HCT116 (cell line): ENCODE measurements at regions not wholly inside any gene's neighbourhood (a gene's known extent, or its start where the extent isn't known, plus 50 kb on each side); places are given as distances from the start of the nearest gene placed in this dataset.

Source experiments
- ATAC-seq: fragments of 200-7000 bp; cut with Tn5 transposase; 2 replicates; pipeline ENCODE4 v1.9.1; 2020; ENCODE audit warnings: mild to moderate bottlenecking, moderate library complexity
- BruUV-seq: library from RNA; stranded (reverse); fragments of 400-500 nt; replicated peaks from 2 replicates; lab custom pipeline; 2021; lab: Mats Ljungman, UMichigan
- CTCF ChIA-PET: fragments of 300-600 bp; sonication (Branson Sonifier 250); formaldehyde crosslinking; loops from one replicate; lab custom pipeline; 2021; ENCODE audit warnings: antibody characterized with exemption; lab: Charles Lee
- POLR2A ChIA-PET: fragments of 300-600, 350-600 bp; sonication (Branson Sonifier 250); formaldehyde crosslinking; loops from one replicate; lab custom pipeline; 2021; ENCODE audit warnings: antibody characterized with exemption; lab: Charles Lee
- RAD21 ChIA-PET, 2 experiments: fragments of 300-600 bp; sonication (Branson Sonifier 250); formaldehyde crosslinking; loops; one replicate each; lab custom pipeline; 2023; ENCODE audit warnings: low total read pairs in 2 of 2; ENCODE audit not compliant: uncharacterized antibody in 2 of 2, unreplicated experiment in 2 of 2, low non-redundant PET in 1 of 2; lab: Charles Lee
- DNase-seq: peaks from one replicate; pipeline ENCODE4 v3.0.0-alpha.2; 2010; ENCODE audit warnings: low read depth, low spot score
- H2AFZ ChIP-seq: fragments of 200-600 bp; shearing (Covaris generic), sonication (generic); 2 replicates; pipeline ENCODE4 v1.6.1; 2017; ENCODE audit warnings: low read depth, mixed run types, mixed read lengths, antibody characterized with exemption, low read length; ENCODE audit not compliant: poor library complexity, severe bottlenecking
- H3K27ac ChIP-seq: 2 replicates; pipeline ENCODE4 v1.5.1; 2012; ENCODE audit warnings: low read depth, low read length
- H3K27me3 ChIP-seq: fragments of 200-600 bp; sonication (generic); 2 replicates; pipeline ENCODE4 v1.6.1; 2016; ENCODE audit warnings: mixed run types, low read length, mixed read lengths; ENCODE audit not compliant: insufficient read depth
- H3K36me3 ChIP-seq, 2 experiments: fragments of 200-500 bp in 1 of 2; fragments of 200-600 bp in 1 of 2; sonication (Bioruptor generic) in 1 of 2; sonication (generic) in 1 of 2; 2 replicates each; pipeline versions ENCODE4 v1.5.1 to v1.6.1; 2014 to 2016; ENCODE audit warnings: low read length in 2 of 2, inconsistent platforms in 1 of 2, mixed read lengths in 1 of 2, mixed run types in 1 of 2; ENCODE audit not compliant: insufficient read depth in 2 of 2, control insufficient read depth in 1 of 2
- H3K4me1 ChIP-seq, 2 experiments: fragments of 200-600 bp in 1 of 2; sonication (generic) in 1 of 2; 2 replicates each; pipeline versions ENCODE4 v1.5.1 to v1.6.1; 2012 to 2017; ENCODE audit warnings: low read length in 2 of 2, inconsistent platforms in 1 of 2, mild to moderate bottlenecking in 1 of 2, mixed read lengths in 1 of 2, mixed run types in 1 of 2, moderate library complexity in 1 of 2; ENCODE audit not compliant: insufficient read depth in 2 of 2, control insufficient read depth in 1 of 2
- H3K4me2 ChIP-seq: fragments of 200-600 bp; sonication (generic); 2 replicates; pipeline ENCODE4 v1.6.1; 2017; ENCODE audit warnings: mixed run types, low read length, mixed read lengths
- H3K4me3 ChIP-seq, 2 experiments: fragments of 200-600 bp in 1 of 2; sonication (generic) in 1 of 2; replicated peaks in 1 of 2; 2 replicates each; pipeline ENCODE4 v1.5.1; 2011 to 2016; ENCODE audit warnings: low read length in 2 of 2, control low read depth in 1 of 2, low read depth in 1 of 2, mild to moderate bottlenecking in 1 of 2, mixed read lengths in 1 of 2, mixed run types in 1 of 2
- H3K79me2 ChIP-seq: fragments of 200-600 bp; sonication (generic); 2 replicates; pipeline ENCODE4 v1.6.1; 2017; ENCODE audit warnings: mild to moderate bottlenecking, mixed run types, low read length, moderate library complexity, mixed read lengths; ENCODE audit not compliant: insufficient read depth
- H3K9ac ChIP-seq: fragments of 200-600 bp; sonication (generic); 2 replicates; pipeline ENCODE4 v1.6.1; 2016; ENCODE audit warnings: low read length, mixed read lengths
- H3K9me2 ChIP-seq: fragments of 200-600 bp; sonication (generic), shearing (Covaris generic); 2 replicates; pipeline ENCODE4 v1.6.1; 2017; ENCODE audit warnings: mixed run types, mild to moderate bottlenecking, moderate library complexity; ENCODE audit not compliant: insufficient read depth
- H3K9me3 ChIP-seq, 2 experiments: fragments of 200-500 bp in 1 of 2; fragments of 200-600 bp in 1 of 2; sonication (Bioruptor generic) in 1 of 2; sonication (generic) in 1 of 2; 2 replicates each; pipeline ENCODE4 v1.6.1; 2014 to 2017; ENCODE audit warnings: low read length in 2 of 2, mixed read lengths in 2 of 2, inconsistent platforms in 1 of 2, low read depth in 1 of 2, mild to moderate bottlenecking in 1 of 2, mixed run types in 1 of 2, moderate library complexity in 1 of 2; ENCODE audit not compliant: control insufficient read depth in 1 of 2, insufficient read depth in 1 of 2
- H4K20me1 ChIP-seq: fragments of 200-600 bp; sonication (generic), shearing (Covaris generic); 2 replicates; pipeline ENCODE4 v1.6.1; 2017; ENCODE audit warnings: mixed run types, mild to moderate bottlenecking, moderate library complexity; ENCODE audit not compliant: insufficient read depth
- CBX3 ChIP-seq: IDR thresholded peaks from 2 replicates; pipeline ENCODE4 v1.6.1; 2012; ENCODE audit warnings: low read depth
- CEBPB ChIP-seq: IDR thresholded peaks from 2 replicates; pipeline ENCODE4 v1.6.1; 2012; ENCODE audit warnings: low read depth
- EGR1 ChIP-seq: IDR thresholded peaks from 2 replicates; pipeline ENCODE4 v1.6.1; 2012; ENCODE audit warnings: low read depth
- ELF1 ChIP-seq: IDR thresholded peaks from 2 replicates; pipeline ENCODE4 v1.6.1; 2012; ENCODE audit warnings: low read depth, borderline replicate concordance
- EZH2 ChIP-seq: fragments of 200-600 bp; sonication (generic); IDR thresholded peaks from 2 replicates; pipeline ENCODE4 v1.6.1; 2017; ENCODE audit warnings: antibody characterized with exemption, mixed run types
- EZH2phosphoT487 ChIP-seq: fragments of 200-600 bp; IDR thresholded peaks from 2 replicates; pipeline ENCODE4 v1.6.1; 2018; ENCODE audit warnings: antibody characterized with exemption, borderline replicate concordance
- FOSL1 ChIP-seq: IDR thresholded peaks from 2 replicates; pipeline ENCODE4 v1.6.1; 2012; ENCODE audit warnings: low read depth
- MAX ChIP-seq: IDR thresholded peaks from 2 replicates; pipeline ENCODE4 v1.6.1; 2012
- POLR2A ChIP-seq: IDR thresholded peaks from 2 replicates; pipeline ENCODE4 v1.7.0; 2011; ENCODE audit warnings: borderline replicate concordance; ENCODE audit not compliant: insufficient read depth, insufficient read length; ENCODE audit errors: extremely low read depth
- TCF7L2 ChIP-seq: IDR thresholded peaks from 2 replicates; pipeline ENCODE4 v1.7.0; 2011; ENCODE audit warnings: borderline replicate concordance, inconsistent platforms; ENCODE audit not compliant: insufficient read depth, insufficient read length; ENCODE audit errors: extremely low read depth
- YY1 ChIP-seq: IDR thresholded peaks from 2 replicates; pipeline ENCODE4 v1.6.1; 2011; ENCODE audit warnings: low read length, low read depth, moderate library complexity, mild to moderate bottlenecking; ENCODE audit not compliant: insufficient replicate concordance; ENCODE audit errors: extremely low read depth
- ZNF274 ChIP-seq: fragments of 200-500 bp; sonication (Bioruptor generic); IDR thresholded peaks from 2 replicates; pipeline ENCODE4 v1.6.1; 2014; ENCODE audit warnings: mild to moderate bottlenecking, low read depth, low read length, inconsistent platforms
- intact Hi-C: fragments of 100-400 bp; cut with micrococcal nuclease; formaldehyde crosslinking; loops from 2 replicates; pipeline ENCODE4 v1.10.0; 2022
- TF ChIP-seq, protein P1 (sequence below): IDR thresholded peaks from 2 replicates; pipeline ENCODE4 v1.6.1; 2011; ENCODE audit warnings: mild to moderate bottlenecking, low read length, moderate library complexity; ENCODE audit not compliant: insufficient replicate concordance; ENCODE audit errors: extremely low read depth
- TF ChIP-seq, protein P2 (sequence below): IDR thresholded peaks from 2 replicates; pipeline ENCODE4 v1.6.1; 2012; ENCODE audit warnings: low read depth
- TF ChIP-seq, protein P3 (sequence below): IDR thresholded peaks from 2 replicates; pipeline ENCODE4 v1.6.1; 2012

GRCh38 chr18:64444819-64445218 lies 295.9 kb upstream of the LINC00305 start:
- BruUV-seq: no TSS peak
- intact Hi-C loops: no loop called here
- no peaks in the 10 kb centered on the region for H3K36me3 ChIP-seq
- ChIA-PET RAD21 (no interaction called here), CTCF (no interaction called here), POLR2A (no interaction called here)
- H3K27me3 ChIP-seq: no peaks in the 10 kb centered on the region
- no peak overlapping the region for H3K27ac ChIP-seq
- H3K4me2 ChIP-seq: no peak overlapping the region
- ATAC-seq: no peak
- H2AFZ ChIP-seq: no peak overlapping the region
- no peaks in the 10 kb centered on the region for H4K20me1 ChIP-seq
- H3K4me3 ChIP-seq: no peak overlapping the region
- no peak overlapping the region for H3K9ac ChIP-seq
- H3K9me2 ChIP-seq: no peaks in the 10 kb centered on the region
- H3K79me2 ChIP-seq: no peaks in the 10 kb centered on the region
- peaks cover 17 to 19% of the 10 kb centered on the region in 2 experiments; a peak in 2 of 4 replicates for H3K9me3 ChIP-seq
- no peaks in the 10 kb centered on the region for H3K4me1 ChIP-seq
- TF ChIP-seq TCF7L2 (no peak), ELF1 (no peak), FOSL1 (no peak), CEBPB (no peak), MAX (no peak), CBX3 (no peak), EZH2phosphoT487 (no peak), POLR2A (no peak), EGR1 (no peak), EZH2 (no peak), YY1 (no peak), ZNF274 (no peak)
- TF ChIP-seq, protein P1, sequence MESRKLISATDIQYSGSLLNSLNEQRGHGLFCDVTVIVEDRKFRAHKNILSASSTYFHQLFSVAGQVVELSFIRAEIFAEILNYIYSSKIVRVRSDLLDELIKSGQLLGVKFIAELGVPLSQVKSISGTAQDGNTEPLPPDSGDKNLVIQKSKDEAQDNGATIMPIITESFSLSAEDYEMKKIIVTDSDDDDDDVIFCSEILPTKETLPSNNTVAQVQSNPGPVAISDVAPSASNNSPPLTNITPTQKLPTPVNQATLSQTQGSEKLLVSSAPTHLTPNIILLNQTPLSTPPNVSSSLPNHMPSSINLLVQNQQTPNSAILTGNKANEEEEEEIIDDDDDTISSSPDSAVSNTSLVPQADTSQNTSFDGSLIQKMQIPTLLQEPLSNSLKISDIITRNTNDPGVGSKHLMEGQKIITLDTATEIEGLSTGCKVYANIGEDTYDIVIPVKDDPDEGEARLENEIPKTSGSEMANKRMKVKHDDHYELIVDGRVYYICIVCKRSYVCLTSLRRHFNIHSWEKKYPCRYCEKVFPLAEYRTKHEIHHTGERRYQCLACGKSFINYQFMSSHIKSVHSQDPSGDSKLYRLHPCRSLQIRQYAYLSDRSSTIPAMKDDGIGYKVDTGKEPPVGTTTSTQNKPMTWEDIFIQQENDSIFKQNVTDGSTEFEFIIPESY: no peak
- TF ChIP-seq, protein P2, sequence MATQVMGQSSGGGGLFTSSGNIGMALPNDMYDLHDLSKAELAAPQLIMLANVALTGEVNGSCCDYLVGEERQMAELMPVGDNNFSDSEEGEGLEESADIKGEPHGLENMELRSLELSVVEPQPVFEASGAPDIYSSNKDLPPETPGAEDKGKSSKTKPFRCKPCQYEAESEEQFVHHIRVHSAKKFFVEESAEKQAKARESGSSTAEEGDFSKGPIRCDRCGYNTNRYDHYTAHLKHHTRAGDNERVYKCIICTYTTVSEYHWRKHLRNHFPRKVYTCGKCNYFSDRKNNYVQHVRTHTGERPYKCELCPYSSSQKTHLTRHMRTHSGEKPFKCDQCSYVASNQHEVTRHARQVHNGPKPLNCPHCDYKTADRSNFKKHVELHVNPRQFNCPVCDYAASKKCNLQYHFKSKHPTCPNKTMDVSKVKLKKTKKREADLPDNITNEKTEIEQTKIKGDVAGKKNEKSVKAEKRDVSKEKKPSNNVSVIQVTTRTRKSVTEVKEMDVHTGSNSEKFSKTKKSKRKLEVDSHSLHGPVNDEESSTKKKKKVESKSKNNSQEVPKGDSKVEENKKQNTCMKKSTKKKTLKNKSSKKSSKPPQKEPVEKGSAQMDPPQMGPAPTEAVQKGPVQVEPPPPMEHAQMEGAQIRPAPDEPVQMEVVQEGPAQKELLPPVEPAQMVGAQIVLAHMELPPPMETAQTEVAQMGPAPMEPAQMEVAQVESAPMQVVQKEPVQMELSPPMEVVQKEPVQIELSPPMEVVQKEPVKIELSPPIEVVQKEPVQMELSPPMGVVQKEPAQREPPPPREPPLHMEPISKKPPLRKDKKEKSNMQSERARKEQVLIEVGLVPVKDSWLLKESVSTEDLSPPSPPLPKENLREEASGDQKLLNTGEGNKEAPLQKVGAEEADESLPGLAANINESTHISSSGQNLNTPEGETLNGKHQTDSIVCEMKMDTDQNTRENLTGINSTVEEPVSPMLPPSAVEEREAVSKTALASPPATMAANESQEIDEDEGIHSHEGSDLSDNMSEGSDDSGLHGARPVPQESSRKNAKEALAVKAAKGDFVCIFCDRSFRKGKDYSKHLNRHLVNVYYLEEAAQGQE: no peak
- TF ChIP-seq, protein P3, sequence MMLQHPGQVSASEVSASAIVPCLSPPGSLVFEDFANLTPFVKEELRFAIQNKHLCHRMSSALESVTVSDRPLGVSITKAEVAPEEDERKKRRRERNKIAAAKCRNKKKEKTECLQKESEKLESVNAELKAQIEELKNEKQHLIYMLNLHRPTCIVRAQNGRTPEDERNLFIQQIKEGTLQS: no peak
- DNase-seq: no peak
